NCI-H2227 (cell line): ENCODE measurements at regions not wholly inside any gene's neighbourhood (a gene's known extent, or its start where the extent isn't known, plus 50 kb on each side); places are given as distances from the start of the nearest gene placed in this dataset.
"Not testable (repeated sequence)": the region's sequence is repeated elsewhere in the genome, so short reads cannot be mapped to it uniquely, and the experiment has no call there.

ENCODE experiments used
- DNase-seq: peaks from one replicate; lab custom pipeline; 2025; ENCODE audit not compliant: unreplicated experiment; lab: John Stamatoyannopoulos, UW

DNA sequence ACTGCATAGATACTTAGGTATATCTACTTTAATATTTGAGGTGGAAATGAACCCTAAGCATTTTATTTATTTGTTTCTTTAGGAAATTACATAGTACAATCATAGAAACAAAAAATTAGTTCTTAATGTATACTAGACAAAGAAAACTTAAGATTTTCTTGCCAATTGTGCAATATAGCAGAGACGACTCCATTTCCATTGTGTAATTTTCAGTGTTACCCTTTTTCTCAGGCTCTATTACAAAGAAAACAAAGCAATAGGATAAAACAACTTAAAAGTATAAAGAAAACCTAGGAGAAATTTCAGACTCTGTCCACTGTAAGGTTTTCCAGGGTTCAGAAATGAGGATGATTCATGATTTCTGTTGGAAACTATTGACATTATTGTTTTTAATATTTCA lies 89.0 kb upstream of the SERTAD2 start:
- DNase-seq: no peak

- DNase-seq: no peak
These were observed 90.1 kb upstream of the SERTAD2 start for GRCh38 chr2:64743739-64744330.

DNA sequence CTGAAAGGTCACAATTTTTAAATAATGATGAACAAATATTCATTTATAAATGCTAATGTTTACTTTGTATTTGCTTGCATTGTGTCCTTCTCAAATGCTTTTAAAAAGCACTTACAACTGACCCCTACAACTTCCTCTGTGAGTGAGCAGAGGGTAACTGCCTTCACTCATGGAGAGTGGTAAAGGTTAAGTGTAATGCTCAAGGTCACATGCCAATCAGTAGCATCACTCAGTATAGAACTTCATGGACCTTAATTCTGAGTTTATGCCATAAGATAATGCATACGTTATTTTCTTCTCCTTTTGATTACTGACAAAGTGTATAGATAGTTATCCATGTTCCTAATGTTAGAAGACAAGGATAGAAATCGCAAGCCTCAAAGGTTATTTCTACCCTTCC lies 91.8 kb upstream of the SERTAD2 start:
- DNase-seq: no peak

DNA sequence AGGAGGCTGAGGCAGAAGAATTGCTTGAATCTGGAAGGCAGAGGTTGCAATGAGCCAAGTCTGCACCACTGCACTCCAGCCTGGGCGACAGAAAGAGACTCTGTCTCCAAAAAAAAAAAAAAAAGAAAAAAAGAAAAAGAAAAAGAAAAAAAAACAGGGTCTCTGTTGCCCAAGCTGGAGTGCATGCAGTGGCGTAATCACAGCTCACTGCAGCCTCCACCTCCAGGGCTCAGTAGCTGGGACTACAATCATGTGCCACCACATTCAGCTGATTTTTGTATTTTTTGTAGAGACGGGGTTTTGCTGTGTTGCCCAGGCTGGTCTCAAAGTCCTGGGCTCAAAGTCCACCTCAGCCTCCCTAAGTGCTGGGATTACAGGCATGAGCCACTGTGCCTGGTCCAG lies 94.0 kb upstream of the SERTAD2 start:
- DNase-seq: not testable (repeated sequence)

DNA sequence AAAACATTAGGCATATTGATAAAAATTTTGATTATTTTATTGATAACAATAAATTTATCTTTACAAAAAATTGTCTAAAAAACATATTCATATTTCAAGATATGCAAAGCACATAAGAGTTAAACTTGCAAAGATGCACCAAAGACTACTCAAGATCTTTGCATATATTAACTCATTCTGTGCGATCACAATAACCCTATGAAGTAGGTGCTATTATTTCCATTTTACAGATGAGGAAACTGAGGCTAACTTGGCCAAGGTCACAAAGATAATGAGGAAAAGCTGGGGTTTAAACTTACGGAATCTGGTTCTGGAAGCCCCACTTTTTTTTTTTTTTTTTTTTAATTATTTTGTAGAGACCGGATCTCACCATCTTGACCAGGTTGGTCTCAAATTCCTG lies 94.4 kb upstream of the SERTAD2 start:
- no peak for DNase-seq

DNA sequence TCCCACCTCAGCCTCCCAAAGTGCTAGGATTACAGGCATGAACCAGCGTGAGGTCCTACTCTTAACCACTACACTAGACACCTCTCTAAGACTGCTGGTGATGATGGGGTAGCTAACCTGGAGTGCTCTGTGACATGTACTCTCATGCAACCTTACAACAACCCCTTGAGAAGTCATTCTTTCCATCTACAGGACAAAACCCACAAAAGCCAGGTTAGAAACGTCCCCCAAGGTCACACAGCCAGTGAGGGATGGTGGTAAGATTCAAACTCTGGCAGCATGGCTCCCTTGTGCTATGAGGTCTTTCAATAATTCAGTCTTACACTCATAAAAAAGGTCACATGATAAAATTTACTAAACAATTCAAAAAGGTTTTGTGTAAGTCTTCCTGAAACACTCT lies 94.8 kb upstream of the SERTAD2 start:
- DNase-seq: no peak

GRCh38 chr2:64749446-64749845 lies 95.7 kb upstream of the SERTAD2 start:
- no peak for DNase-seq

DNA sequence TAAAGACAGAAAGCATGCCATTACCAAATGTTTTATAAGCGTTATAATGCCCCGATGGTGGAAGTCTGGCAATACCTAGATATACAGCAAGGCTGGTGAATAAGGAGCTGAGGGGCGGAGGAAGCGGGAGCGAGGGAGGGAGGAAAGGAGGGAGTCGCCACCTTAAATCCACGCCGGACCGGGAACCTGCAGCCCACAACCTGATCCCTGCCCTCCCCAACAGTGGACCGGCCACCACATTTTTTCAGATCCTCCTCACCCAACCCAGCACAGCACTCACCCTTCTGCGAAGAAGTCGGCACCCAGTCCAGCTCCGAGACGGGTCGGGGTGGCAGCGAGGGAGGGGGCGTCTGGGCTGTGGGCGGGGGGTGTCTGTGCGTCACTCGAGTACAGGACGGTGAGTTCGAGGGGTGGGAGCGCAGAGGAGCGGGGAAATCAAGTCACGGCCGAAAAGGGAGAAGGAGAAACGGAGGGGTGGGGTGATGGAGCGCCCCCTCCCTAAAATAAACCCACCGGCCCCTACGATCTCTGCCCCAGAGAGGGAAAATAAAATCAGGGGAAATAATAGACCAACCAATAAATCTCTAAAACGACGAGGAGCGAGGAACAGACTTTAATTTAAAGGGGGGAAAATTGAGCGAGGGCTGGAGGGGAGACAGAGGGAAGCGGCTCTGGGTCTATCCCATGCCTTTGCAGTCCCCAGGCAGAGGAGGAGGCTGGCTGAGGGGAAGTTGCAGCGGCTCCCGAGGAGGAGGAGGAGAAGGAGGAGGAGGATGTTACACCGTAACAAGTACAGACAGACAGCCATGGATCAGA lies 96.5 kb upstream of the SERTAD2 start:
- peak; percentile 70 for DNase-seq

- peak; percentile 100 for DNase-seq
These were observed 97.1 kb upstream of the SERTAD2 start for GRCh38 chr2:64750817-64751285.

GRCh38 chr2:64751286-64752260 lies 97.9 kb upstream of the SERTAD2 start:
- DNase-seq: peak; percentile 100

- DNase-seq: no peak
These were observed 99.7 kb upstream of the SERTAD2 start for GRCh38 chr2:64753399-64753798.

- no peak for DNase-seq
These were observed 100.9 kb upstream of the SERTAD2 start for GRCh38 chr2:64754570-64754969.

DNA sequence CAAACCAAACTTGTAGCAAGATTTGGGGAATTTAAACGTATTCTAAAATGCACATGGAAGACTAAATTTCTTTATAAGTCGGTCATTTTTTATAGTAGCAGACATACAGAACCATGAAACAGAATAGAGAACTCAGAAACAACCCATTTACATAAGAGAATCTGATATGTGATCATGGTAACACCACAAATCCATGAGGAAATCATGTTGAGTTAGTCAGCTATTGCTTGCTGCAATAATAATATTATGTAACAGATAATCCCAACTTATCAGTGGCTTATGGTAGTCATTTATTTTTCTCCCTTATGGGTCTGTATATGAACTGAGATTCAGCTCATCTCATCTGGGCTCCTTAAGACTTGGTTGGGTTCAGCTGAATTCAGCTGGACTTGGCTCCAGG lies 103.4 kb upstream of the SERTAD2 start:
- DNase-seq: no peak

- DNase-seq: no peak
These were observed 106.4 kb upstream of the SERTAD2 start for GRCh38 chr2:64760128-64760527.

GRCh38 chr2:64762301-64762997 lies 108.7 kb upstream of the SERTAD2 start:
- no peak for DNase-seq

DNA sequence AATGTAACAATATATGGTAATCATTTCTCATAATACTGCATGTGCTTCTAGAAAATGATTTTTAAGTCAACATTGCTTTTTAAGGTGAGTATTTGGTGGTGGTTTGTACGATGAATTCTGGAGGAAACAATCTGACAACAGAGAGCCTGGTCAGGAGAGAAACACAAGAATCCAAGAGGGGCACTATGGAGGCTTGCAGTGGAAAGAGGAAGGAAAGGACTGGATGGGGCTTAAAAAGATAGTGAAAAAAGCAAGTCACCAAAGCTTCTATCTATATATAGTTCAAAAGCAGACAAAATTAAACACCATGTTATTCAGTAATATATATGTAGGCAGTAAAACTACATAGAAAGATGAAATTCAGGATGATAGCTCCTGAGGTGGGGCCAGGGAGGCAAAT lies 109.4 kb upstream of the SERTAD2 start:
- DNase-seq: no peak

- DNase-seq: no peak
These were observed 111.6 kb upstream of the SERTAD2 start for GRCh38 chr2:64765160-64765805.

DNA sequence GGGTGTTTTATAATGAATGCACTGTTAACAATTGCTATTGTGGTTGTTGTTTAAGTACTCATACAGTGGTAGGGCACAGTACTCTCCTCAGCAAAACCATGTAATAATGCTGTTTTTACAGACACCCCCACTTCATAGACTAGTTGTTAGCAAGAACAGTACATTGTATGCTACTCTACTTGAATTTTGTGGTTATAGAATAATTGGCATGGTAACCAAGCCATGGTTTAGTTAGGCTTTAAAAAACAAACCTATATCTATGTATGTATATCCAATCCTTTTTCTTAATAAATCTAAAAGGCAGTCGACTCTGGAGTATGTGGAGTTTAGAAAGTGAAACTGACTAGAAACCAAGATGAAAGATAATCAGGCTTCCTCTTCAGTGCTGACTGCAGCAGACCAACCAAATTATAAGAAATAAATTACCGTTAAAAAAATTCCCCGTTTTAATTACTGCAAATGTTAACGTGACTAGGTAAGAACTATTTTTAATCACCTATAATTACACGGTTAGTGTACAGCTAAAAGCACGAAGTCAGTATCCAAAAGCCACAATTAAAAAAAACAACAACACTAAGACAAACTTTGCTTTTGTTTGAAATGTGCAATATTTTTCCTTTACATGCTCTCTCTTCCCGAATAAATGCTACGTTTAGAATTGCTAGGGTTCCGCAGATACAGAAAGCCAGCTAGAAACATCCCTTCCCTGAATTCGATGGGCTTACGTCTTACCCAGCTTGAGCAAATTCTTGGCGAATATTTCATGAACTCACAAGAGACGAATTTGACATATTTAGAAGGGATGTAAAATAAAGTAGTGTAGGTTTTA lies 113.3 kb upstream of the SERTAD2 start:
- peak; percentile 48 for DNase-seq

- peak; percentile 91 for DNase-seq
These were observed 114.2 kb upstream of the SERTAD2 start for GRCh38 chr2:64767670-64768468.
